CD4-positive, alpha-beta T cell treated with Interleukin-4 for 4 hours (primary cell): ENCODE measurements at regions not wholly inside any gene's neighbourhood (a gene's known extent, or its start where the extent isn't known, plus 50 kb on each side); places are given as distances from the start of the nearest gene placed in this dataset.
"Not testable (repeated sequence)": the region's sequence is repeated elsewhere in the genome, so short reads cannot be mapped to it uniquely, and the experiment has no call there.

Experiments
- DNase-seq: peaks from one replicate; pipeline ENCODE4 v3.0.0-alpha.2; 2020

DNA sequence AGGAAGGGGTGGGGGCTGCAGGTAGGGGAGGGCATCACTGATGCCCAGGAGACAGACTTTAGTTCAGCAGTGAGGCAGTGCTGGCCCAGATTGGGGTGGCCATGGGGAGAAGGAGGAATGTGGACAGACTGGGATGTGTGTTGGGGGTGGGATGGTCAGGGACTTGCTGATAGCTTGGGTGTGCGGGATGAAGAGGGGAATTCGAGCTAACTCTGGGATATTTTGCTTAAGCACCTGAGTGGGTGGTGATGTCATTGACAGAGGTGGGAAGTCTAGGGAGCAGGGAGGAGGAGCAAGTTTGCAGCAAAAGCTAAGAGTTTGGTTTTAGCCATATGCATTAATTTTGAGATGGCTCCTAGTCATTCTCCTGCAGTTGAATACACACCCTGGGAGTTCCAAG lies 207.5 kb downstream of the RPLP1 start:
- no peak for DNase-seq

DNA sequence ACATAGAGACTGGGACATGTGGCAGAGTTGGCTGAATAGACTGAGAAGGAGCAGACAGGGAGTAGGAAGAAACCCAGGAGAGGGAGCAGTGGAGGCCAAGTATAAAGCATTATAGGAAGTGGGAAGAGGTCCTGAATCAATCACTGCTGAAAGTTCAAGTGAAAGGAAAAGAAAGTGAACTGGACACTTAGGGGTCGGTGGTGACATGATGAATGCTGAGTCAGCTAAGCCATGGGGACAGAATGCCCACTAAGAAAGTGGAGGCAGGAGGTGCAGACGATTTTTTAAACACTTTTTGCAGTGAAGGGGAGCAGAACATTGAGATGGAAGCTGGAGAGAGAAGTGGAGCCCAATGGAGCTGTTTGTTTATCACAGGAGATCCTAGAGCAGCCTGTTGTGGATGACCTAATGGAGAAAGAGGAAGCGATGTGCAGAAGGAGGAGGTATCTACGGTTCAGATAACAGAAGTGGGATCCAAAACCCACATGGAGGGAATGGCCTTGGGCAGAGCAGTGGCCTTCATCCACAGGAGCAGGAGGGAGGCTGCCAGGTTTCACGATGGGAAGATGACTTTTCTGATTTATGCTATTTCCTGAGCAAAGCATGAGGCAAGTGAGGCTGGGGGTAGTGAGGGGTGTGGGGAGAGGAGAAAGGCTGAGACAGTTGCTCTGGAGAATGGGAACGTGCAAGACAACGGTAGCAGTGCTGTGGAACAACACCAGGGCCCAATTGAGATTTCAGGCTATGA lies 208.2 kb downstream of the RPLP1 start:
- DNase-seq: no peak

DNA sequence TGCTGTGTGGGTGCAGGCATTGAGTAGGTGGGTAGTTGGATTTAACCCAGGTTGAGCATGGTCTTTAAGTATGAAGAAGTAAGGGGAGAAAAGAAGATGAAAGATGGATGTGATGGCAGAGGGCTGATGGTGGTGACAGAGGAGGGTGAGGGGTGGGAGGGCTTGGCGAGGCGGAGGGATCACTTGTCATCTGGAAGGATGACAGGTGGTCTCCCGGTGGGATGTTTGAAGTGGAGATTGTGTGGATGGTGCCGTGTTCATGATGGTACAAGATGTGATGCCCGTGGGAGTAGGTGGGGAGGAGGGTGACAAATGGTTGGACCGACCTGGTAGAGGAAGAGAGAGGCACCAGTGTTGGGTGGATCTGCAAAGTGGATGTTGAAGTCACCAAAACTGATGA lies 208.8 kb downstream of the RPLP1 start:
- no peak for DNase-seq

DNA sequence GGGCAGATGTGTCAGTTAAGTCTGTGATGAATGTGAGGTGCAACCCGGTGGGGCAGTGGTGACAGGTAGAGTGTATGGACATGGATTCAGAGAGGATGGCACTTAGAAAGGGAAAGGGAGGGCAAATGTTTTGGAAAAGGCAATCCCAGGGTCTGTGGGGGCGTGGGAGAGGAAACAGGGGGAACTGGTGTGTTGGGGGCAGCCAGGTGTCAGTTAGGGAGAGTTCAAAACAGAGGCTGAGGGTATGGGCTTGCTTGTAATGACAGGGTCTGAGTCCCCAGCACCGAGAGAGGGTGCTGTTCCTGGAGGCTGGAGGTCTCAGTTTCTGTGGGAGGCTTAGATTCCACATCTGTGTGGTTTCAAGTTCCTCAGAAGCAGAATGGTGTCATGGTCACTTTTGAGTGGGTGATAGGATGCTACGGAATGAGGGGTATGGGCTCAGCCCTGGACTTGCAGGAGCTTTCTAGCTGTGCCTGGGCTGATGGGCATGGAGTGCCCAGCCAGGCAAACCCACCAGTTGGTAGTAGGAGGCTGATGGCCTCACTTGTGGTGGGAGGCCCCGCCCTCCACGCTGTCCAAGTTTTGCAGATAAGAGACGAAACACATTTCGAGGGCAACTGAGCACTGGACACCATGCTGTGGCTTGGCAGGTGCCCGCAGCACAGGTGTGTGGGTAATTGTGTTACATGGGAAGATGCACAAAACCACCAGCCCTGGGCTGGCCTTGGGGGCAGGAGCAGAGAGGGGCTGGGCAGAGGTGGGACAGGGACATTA lies 209.4 kb downstream of the RPLP1 start:
- no peak for DNase-seq

DNA sequence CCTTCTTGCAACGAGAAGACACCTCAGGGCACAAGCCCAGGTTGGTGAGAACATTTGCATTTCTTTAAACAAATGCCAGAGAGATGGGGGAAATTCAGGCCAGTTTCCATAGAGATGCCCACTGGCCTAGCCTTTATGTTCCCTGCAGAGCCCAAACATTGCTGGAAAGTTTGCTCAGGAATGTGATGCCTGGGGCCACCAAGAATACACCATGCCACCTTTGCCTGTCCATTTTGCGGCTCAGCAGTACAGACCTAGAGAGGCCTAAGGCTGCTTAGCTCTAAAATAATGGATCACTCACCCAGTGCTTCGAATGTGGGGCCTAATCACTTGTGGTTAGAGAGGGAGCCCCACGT lies 210.0 kb downstream of the RPLP1 start:
- no peak for DNase-seq

DNA sequence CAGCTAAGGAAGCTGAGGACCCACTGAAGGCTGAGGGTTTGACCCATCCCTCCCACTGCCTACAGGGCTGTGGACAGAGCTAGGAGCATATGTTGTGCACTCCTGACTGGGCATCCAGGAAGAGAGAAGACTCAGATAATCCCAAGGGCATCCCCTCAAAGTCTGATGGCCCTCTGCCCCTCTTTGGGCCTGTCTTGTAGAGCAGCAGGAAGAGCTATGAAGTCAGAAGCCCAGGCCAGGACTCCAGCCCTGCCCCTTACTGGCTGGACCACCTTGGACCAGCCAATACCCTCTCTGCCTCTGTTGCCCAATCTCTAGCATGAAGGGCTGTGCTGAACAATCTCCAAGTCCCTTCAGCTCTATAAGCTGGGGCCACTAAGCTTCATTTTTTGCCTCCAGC lies 210.8 kb downstream of the RPLP1 start:
- DNase-seq: no peak

DNA sequence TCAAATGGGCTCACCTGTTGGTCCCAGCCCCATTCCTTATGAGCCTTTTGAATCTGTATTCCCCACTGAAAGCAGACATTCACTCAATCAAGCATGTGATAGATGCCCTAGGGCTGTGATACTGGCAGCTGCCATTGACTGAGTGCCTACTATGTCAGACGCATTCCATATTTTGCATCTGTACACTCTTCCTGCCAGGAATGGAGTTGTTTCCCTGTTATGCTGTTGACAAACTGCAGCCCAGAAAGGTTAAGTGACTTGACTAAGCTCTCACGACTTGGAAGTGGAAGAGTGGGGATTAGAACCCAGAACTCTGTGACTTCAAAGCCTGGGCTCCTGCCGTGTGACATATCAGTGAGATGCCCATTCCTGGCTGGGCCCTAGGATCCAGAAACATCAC lies 211.4 kb downstream of the RPLP1 start:
- DNase-seq: no peak

DNA sequence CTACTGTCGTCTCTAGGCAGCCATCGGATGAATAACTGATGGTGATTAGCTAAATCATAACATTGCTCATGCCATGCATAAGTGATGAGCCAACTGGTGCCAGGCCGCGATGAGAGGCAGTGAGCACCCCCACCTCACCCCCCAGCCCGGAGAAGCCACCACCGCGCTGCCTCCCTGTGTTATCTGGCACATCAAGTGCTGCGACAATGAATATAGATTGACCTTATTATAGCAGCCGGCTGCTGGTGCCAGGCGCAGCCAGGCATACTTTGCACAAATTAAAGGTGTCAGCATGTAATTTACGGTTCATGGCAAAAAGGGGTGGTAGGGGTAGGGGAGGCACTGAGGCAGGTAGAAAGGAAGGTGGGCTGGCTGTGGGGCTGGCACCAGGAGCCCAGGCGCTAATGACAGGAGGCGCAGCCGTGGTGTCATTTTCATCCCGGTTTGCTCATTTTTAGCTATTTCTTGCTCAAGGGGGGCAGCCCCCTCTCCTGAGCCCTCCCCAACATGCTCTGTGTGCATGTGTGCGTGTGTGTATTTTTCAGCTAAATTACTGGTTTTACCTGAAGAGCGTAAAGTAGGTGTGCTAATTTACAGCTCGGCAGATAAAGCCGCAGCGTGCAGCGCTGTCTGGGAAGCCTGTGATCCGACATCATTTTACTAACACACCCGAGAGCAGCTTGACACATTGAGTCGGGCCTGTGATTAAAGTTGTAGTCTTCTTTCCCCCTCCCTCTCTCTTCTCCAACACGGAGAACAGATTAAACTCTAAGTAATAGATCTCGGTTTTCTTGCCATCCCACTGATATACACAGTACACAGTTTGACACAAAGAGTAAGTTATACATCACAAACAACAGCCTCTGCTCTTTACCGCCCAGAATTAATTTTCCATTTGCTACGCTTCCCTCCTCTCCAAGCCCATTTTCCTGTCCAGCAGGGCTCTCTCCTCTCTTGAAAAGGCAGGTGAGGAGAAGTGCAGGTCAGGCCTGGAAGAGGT lies 212.3 kb downstream of the RPLP1 start:
- DNase-seq: no peak

DNA sequence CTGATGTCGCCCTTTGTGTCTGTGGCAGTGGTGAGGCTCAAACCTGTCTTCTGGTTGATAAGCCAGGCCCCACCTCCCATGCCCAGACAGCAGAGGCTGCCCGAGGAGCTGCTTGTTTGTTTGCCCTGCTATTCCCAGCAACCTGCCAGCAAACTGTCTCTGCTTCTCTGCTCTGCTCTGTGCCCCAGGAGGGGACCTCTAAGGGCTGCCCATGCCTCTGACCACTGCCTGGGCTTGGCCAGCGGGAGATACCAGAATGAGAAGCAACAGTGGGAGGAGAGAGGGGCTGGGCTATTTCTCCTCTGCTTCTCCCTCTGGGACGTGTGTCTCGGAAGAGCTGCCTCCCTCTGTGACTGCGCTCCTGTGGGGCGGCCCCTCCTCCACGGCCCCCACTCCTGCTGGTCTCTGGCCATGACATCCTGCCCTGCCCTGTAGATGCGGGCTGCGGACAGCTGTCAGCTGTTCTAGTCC lies 213.1 kb downstream of the RPLP1 start:
- DNase-seq: no peak

DNA sequence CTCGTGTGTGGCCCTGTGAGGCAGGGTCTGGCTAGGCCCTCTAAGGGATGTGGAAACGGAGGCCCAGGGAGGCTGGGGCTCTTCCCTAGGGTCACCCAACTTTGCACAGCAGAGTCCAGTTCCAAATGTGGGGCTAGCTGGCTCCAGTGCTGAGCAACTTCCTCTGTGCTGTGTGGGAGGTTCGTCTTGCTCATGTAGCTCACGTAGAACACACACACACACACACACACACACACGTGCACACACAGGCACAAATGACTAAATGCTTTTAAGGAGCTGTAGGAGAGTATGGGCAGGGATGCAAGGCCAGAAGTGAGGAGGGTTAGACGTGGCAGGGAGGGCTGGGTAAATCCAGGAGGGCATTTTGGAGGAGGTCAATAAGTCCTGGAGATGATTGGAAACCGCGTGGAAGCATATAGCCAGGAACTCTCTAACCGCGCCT lies 213.8 kb downstream of the RPLP1 start:
- peak; percentile 25 for DNase-seq

DNA sequence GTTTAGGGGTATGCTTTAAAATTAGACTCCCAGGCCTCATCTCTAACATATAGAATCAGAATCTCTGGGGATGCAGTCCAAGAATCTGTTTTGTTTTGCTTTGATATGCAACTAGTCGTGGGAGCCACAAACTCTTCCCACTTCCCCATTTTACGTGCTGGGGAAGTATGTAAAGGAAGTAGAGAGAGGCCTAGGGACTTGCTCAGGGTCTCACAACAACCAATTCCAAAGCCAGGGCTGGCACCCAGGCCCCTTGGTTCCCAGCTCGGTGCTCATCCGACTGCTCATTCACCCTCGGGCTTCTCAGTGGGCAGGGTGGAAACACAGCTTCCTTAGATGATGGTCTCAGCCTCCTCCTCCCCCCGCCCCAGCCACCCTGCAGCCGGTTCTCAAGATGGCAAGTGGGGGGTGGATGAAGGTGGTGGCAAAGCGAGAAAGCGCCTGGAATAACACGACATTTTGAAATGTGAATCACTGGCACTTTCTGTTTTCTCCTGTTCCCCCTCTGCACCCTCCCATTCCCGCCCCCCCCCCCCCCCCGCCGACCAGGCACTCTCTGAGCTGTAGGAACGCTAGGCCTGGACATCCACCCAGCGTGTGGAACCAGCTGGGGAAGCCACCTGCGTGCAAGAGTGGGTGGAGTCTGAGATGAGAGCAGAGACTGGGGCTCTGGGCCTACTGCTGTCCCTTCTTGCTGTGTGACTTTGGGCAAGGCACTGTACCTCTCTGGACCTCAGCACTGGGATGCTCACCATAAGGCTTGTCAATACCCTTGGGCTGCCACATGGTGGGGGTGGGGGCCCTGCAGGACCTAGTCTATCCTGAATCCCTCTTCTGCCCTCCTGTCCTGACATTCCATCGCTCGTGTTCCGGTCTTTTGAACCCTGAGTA lies 214.5 kb downstream of the RPLP1 start:
- DNase-seq: peak; percentile 5

DNA sequence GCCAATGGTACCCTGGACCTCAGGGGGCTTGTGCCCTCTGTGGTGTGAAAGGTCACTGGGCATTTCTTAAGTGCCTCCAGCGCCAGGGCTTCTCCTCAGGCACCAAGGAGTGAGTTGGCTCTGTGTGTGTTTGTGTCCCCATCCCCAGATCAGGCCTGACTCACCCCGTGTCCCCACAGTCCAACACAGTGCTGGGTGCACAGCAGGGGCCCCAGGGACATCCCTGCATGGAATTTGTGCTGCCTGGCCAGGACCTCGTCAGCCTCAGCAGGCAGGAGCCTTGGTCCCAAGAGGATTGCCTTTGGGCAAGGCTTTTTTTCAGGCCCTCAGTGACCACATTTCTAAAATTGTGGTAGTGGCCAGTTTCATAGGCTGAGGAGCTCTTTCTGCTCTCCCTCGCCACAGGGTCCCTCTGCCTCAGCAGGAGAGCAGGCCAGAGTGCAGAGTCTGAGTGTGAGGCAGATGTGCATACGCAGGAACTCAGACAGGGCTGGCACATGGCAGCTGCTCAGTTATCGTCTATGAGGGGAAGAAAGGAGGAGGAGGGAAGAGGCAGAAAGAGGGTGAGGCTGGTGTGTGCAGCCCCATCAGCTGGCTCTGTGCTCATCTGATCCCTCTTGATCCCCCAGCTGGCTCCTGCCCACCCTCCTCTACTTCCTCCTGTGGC lies 215.6 kb downstream of the RPLP1 start:
- no peak for DNase-seq

DNA sequence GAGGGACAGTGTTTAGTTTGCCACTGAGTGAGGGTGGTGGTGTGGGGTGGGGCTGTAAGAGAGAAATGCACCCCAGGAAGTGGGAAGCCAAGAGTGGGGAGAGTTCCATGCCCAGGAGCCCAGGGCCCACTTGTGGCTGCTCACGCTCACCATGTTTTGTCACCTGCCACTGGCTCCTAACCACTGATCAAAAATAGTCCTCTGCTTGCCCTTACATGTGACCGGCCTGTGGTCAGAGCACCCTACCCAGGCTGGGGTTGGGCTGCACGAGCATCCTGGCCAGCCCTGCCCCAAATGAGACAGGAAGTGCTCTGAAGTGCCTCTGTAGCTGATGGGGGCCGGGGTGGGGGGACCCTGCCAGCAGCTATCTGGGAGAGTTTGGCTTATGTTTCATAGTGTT lies 216.3 kb downstream of the RPLP1 start:
- peak; percentile 43 for DNase-seq

DNA sequence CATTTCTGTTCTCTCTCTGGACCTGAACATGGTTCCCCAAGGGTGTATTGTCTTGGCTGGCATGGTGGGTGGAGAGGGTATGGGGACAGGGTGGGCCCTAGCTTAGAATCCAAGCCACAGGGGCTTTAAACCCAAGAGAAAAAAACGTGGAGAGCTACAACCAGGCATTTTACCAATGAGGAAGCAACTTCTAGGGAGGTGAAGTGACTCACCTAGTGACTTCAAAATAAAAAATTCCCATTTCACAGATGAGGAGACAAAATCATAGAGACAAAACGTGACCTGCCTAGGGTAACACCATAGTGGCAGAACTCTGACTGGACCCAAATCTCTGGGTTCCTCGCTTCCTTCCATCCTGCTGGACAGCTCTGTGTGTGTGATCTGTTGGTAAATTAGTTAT lies 216.8 kb downstream of the RPLP1 start:
- no peak for DNase-seq

DNA sequence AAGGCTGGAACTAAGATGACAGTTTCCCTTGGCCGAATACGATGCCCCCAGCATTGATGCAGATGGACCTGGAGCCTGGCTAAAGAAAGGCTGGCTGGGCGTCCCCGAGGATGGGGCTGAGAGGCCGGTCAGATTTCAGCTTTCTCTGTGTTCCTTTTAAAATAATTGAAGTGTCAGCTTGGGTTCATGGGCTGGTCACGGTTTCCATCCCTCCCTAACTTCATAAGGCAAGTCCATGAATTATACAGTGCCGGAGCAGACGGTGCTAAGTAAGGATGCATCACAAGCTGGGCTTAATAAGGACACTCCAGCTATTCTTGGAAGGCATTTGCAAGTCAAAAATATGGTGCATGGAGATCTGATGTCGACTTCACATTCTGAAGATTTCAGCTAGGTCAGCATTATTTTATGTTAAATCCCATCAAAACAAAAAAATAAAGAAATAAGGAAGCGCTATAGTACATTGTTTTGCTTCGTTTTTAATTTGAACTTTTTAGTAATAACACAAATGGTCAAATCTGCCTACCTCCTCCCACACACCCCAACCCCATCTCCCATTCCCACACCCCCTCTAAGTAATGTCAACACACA lies 220.8 kb downstream of the RPLP1 start:
- DNase-seq: no peak

DNA sequence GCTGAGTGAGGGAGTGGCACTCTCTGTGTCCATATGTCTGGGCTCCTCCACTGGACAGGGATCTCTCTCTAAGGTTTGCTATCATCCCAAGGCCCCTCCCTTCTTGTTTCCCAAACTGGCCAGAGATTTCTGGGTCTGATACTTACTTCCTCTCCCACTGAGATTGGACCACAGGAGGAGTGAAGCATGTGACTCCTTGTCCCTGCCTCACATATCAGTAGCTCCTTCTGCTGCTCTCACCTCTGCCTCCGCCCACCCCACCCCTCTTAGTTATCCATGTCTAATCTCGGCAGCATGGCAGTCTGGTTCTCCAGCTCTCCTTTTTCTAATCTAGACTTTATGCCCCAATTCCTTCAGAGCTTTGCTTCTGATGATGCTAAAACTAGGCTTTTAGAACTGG lies 223.1 kb downstream of the RPLP1 start:
- no peak for DNase-seq

DNA sequence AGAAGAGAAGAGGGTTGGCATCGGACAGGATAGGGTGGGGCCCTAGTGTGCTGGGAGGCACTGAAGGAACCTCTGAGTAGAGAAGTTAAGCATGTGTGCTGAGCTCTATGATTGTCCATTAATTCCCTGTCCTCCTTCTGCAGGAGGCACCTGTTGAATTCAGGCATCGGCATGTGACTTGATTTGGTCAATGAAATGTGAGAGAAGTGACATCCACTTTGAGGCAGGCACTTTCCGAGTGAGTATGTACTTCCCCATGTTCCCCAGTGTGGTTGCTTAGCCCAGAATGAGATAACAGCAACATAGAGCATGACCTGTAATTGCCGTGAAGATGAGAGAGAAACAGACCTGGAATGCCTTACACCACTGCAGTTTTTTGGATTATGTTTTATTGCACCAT lies 224.8 kb downstream of the RPLP1 start:
- no peak for DNase-seq

DNA sequence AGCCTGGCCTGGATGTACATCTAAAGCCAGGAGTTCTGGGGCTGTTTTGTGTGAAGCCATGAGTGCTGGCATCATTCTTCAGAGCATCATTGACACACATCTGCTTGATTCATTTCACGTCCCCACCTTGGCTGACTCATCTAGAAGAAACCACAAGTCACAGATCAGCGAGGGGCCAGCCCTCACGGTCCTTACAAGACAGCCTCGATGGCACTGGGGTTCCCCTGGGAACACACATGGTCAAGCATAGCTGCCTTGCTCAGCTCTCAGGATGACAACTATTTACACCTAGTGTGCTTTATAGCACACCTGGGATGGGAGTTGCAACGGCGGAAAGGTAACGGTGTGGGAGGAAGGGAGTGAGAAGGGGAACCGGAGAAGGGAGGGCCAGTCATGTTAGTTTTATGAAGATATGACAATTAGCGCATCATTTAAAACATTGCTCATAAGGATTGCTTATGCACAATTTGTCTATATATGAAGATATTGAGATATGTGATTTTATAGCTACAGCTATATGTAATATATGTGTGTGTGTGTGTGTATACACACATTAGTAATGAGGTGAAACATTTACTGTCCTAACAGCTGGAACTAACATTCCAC lies 227.1 kb downstream of the RPLP1 start:
- DNase-seq: peak; percentile 49

DNA sequence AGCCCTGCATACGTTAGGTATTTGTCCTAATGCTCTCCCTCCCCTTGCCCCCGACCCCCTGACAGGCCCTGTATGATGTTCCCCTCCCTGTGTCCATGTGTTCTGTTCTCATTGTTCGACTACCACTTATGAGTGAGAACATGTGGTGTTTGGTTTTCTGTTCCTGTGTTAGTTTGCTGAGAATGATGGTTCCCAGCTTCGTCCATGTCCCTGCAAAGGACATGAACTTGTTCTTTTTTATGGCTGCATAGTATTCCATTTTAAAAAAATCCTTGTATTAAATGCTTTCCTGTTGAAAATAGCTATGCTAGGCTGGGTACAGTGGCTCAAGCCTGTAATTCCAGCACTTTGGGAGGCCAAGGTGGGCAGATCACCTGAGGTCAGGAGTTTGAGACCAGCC lies 232.2 kb downstream of the RPLP1 start:
- not testable (repeated sequence) for DNase-seq
